ENCODE measurements at regions not wholly inside any gene's neighbourhood (a gene's known extent, or its start where the extent isn't known, plus 50 kb on each side); places are given as distances from the start of the nearest gene placed in this dataset.

DNA sequence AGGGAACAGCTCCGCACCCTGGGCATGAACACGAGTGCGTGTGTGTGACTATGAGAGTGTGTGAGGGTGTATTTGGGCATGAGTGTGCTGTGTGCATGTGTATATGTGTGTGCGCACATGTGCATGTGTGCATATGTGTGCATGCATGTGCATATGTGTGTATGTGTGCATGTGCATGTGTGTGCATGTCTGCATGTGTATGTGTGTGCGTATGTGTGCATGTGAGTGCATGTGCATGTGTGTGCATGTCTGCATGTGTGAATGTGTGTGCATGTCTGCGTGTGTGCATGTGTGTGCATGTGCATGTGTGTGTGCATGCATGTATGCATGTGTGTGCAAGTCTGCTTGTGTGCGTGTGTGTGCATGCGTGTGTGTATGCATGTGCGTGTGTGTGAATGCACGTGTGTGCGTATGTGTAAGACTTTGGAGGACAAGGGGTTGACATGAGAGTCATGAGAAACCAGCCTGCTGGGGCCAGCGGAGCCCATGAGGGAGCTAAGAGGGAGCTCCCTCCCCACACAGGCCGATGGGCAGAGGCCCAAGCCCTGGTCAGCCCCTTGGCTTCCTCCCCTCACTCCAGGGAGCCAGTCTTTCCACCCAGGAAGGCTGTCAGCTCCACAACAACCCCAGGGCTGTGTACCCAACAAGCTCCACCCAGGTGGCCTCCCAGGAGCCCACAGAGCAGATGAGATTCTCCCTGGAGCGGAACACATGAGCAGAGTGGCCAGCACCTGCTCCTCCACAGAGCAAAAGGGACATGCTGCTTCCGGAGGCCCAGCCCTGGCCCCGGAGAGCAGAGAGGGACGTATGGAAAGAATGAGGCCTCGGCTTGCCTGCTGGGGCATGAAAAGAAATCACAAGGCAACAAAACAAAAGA lies 142.5 kb upstream of the PPP2R2D start:
- no peak for DNase-seq (ENCODE audit: low spot score)
- no peak for TF ChIP-seq CTCF (IDR thresholded peaks at IDR 0.05; ENCODE audit: extremely low read depth, missing control alignments)

DNA sequence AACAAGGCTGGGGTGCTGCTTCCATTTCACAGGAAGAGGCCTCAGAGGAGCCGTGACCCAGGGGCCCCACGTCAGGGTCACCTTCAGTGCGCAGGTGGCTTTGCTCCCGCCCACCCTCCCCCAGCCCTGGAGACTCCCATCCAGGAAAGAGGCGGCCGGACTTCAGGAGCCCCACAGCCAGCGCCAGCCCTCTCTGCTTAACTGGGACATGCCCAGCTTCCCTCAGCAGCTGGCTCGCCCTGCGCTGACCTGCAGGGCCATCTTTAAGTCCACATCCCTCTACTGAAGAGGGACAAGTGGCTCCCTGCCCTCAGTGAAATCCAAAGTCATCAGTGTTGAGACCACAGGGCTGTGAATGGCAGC lies 141.9 kb upstream of the PPP2R2D start:
- TF ChIP-seq CTCF (IDR thresholded peaks at IDR 0.05; ENCODE audit: extremely low read depth, missing control alignments) = no peak

GRCh38 chr10:131759347-131759746 lies 141.5 kb upstream of the PPP2R2D start:
- DNase-seq (ENCODE audit: low spot score) = no peak

More for the DNA sequence above, 141.9 kb upstream of the PPP2R2D start:
- no peak for DNase-seq (ENCODE audit: low spot score)

DNA sequence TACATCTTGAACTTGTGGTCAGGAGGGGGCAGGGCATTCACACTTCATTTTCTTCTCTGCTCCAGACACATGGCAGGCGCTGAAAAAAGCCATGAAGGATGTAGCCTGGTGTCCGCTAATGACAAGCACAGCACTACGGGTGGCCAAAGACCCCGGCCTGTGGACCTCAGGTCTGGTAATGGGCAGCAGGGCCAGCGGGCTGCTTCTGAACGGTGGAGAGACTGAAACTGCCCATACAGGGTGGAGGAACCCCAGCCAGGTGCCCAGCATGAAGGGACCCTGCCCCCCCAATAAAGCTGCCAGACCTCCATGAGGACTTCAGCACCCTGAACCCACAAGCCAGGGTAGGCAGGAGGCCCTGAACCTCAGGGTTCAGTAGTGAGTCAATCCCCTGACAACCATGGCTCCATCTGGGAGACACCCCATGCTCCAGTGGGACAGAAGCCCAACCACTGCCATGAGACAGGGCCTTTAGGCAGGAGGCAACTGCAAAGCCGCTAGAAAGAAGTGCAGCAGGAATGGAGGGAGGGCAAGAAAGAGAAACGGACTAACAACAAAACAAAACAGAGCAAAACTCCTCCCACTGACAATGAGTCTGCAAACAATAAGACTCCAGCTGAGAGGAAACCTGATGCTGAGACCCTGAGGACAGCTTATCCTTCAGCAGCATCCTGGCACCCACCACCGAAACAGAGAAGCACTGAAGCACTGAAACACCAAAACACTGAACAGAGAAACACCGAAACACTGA lies 140.2 kb upstream of the PPP2R2D start:
- DNase-seq (ENCODE audit: low spot score) = no peak
- no peak for TF ChIP-seq CTCF (IDR thresholded peaks at IDR 0.05; ENCODE audit: extremely low read depth, missing control alignments)

More at GRCh38 chr10:131759347-131759746, 141.5 kb upstream of the PPP2R2D start:
- no peak for TF ChIP-seq CTCF (IDR thresholded peaks at IDR 0.05; ENCODE audit: extremely low read depth, missing control alignments)

DNA sequence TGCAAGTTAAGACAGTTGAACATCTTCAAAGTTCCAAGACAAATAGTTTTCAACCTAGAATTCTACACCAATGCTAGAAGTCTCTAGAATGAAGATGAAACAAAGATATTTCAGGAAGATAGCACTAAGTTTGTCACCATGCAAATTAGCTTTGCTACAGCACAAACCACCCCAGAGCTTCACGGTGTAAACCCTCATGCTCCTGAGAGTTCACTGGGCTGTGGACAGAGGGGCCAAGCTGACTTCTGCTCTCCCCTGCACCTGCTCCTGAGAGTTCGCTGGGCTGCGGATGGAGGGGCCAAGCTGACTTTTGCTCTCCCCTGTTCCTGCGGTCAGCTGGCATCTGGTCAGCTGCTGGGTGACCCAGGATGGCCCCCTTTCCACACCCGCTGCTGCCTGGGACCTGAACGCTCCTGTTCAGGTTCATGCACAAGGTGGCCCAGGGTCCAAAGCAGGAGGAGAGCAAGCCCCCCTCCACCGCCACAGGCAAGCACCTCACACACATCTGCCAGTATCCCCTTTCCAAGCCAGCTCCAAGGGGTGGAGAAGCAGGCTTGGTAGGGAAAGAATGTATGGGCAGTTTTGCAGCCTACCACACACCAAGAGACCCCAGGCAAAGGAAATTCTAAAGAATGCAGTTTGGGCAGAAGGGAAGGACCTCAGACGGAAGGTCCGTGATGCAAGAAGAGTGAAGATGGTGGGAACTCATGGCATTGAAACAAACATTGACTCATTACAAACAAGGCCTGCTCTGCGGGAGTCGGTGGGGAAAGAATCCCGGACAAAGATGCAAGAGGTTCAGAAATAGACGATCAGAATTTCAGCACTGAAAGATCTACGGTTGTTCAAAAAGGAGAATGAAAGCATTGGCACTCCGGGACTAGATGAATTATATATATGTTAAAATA lies 137.8 kb upstream of the PPP2R2D start:
- peak; percentile 30 for DNase-seq (ENCODE audit: low spot score)
- no peak for TF ChIP-seq CTCF (IDR thresholded peaks at IDR 0.05; ENCODE audit: extremely low read depth, missing control alignments)

- no peak for TF ChIP-seq CTCF (IDR thresholded peaks at IDR 0.05; ENCODE audit: extremely low read depth, missing control alignments)
Measured at GRCh38 chr10:131764929-131765328, 135.9 kb upstream of the PPP2R2D start.

More at GRCh38 chr10:131764929-131765328, 135.9 kb upstream of the PPP2R2D start:
- no peak for DNase-seq (ENCODE audit: low spot score)
